ENCODE measurements at regions not wholly inside any gene's neighbourhood (a gene's known extent, or its start where the extent isn't known, plus 50 kb on each side); places are given as distances from the start of the nearest gene placed in this dataset.

DNA sequence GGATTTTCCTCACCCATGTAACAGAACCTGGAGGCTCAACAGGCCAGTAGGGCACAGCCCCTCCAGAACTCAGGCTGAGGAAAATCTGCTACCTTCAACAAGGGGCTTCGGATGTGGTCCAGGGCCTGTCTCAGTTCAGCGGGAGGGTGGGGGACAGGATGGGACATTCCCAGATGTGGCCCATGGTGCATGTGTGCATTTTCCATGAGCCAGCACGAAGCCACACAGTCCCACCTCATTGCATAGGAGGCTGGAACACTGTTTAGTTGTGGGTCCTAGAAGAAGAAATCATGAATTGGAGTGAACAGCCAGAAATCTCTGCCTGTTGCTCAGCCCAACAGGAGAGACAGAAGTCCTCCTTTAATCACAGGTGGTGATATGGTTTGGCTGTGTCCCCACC is 469.6 kb upstream of the MYT1L start:
- Mint-ChIP-seq H3K27ac (ENCODE audit: unreplicated experiment) (no peak overlapping the region), H3K9me3 (ENCODE audit: unreplicated experiment) (peaks cover 4% of the 10 kb centered on the region), H3K36me3 (ENCODE audit: low read depth, unreplicated experiment) (no peaks in the 10 kb centered on the region), H3K27me3 (ENCODE audit: unreplicated experiment) (no peaks in the 10 kb centered on the region), H3K4me3 (ENCODE audit: unreplicated experiment) (no peak overlapping the region), H3K4me1 (ENCODE audit: unreplicated experiment) (no peaks in the 10 kb centered on the region)
- TF ChIP-seq CTCF (IDR thresholded peaks at IDR 0.05; ENCODE audit: unreplicated experiment) = no peak
- DNase-seq (ENCODE audit: low spot score) = no peak

- Mint-ChIP-seq H3K4me3 (ENCODE audit: unreplicated experiment) (no peak overlapping the region), H3K36me3 (ENCODE audit: low read depth, unreplicated experiment) (no peaks in the 10 kb centered on the region), H3K27me3 (ENCODE audit: unreplicated experiment) (no peaks in the 10 kb centered on the region), H3K9me3 (ENCODE audit: unreplicated experiment) (peaks cover 4% of the 10 kb centered on the region), H3K27ac (ENCODE audit: unreplicated experiment) (no peak overlapping the region), H3K4me1 (ENCODE audit: unreplicated experiment) (no peaks in the 10 kb centered on the region)
- no peak for DNase-seq (ENCODE audit: low spot score)
- no peak for TF ChIP-seq CTCF (IDR thresholded peaks at IDR 0.05; ENCODE audit: unreplicated experiment)
Measured at GRCh38 chr2:2800001-2800400, 468.9 kb upstream of the MYT1L start.

GRCh38 chr2:2799151-2799697 is 468.1 kb upstream of the MYT1L start:
- H3K4me3 Mint-ChIP-seq (ENCODE audit: unreplicated experiment) = no peak overlapping the region
- no peak overlapping the region for H3K27ac Mint-ChIP-seq (ENCODE audit: unreplicated experiment)
- TF ChIP-seq CTCF (IDR thresholded peaks at IDR 0.05; ENCODE audit: unreplicated experiment) = no peak
- no peaks in the 10 kb centered on the region for H3K4me1 Mint-ChIP-seq (ENCODE audit: unreplicated experiment)
- peaks cover 4% of the 10 kb centered on the region for H3K36me3 Mint-ChIP-seq (ENCODE audit: low read depth, unreplicated experiment)
- no peak for DNase-seq (ENCODE audit: low spot score)
- no peaks in the 10 kb centered on the region for H3K27me3 Mint-ChIP-seq (ENCODE audit: unreplicated experiment)
- H3K9me3 Mint-ChIP-seq (ENCODE audit: unreplicated experiment) = peaks cover 4% of the 10 kb centered on the region

- peaks cover 4% of the 10 kb centered on the region for H3K9me3 Mint-ChIP-seq (ENCODE audit: unreplicated experiment)
- TF ChIP-seq CTCF (IDR thresholded peaks at IDR 0.05; ENCODE audit: unreplicated experiment) = no peak
- peaks cover under 1% of the 10 kb centered on the region for H3K27me3 Mint-ChIP-seq (ENCODE audit: unreplicated experiment)
- no peaks in the 10 kb centered on the region for H3K4me1 Mint-ChIP-seq (ENCODE audit: unreplicated experiment)
- no peak overlapping the region for H3K4me3 Mint-ChIP-seq (ENCODE audit: unreplicated experiment)
- H3K36me3 Mint-ChIP-seq (ENCODE audit: low read depth, unreplicated experiment) = peaks cover 4% of the 10 kb centered on the region
- H3K27ac Mint-ChIP-seq (ENCODE audit: unreplicated experiment) = no peak overlapping the region
- no peak for DNase-seq (ENCODE audit: low spot score)
Measured at GRCh38 chr2:2798337-2798736, 467.3 kb upstream of the MYT1L start.

DNA sequence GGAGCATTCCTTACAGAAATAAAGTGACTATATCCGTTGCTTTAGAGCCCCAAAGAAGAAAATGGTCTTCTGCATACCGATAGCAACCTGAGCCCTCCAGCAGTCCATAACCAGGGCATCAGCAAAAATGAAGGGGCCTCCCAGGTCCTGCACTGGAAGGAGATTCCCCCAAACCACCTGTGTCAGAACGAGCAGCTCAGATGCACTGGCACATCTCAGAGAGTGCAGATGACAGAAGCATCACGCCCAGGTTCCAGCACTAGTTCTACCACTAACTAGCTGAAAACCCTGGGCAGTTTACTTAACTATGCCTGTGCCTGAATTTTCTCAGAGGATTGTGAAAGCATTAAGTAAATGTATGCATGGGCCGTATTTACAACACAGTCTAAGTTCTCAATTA is 466.7 kb upstream of the MYT1L start:
- Mint-ChIP-seq H3K4me1 (ENCODE audit: unreplicated experiment) (no peaks in the 10 kb centered on the region), H3K36me3 (ENCODE audit: low read depth, unreplicated experiment) (peaks cover 4% of the 10 kb centered on the region), H3K4me3 (ENCODE audit: unreplicated experiment) (no peak overlapping the region), H3K9me3 (ENCODE audit: unreplicated experiment) (peaks cover 4% of the 10 kb centered on the region), H3K27ac (ENCODE audit: unreplicated experiment) (no peak overlapping the region), H3K27me3 (ENCODE audit: unreplicated experiment) (peaks cover 3% of the 10 kb centered on the region)
- TF ChIP-seq CTCF (IDR thresholded peaks at IDR 0.05; ENCODE audit: unreplicated experiment) = no peak
- no peak for DNase-seq (ENCODE audit: low spot score)

Measured in endothelial cell (in vitro differentiated cells).